IMR-90 (cell line): ENCODE measurements at regions not wholly inside any gene's neighbourhood (a gene's known extent, or its start where the extent isn't known, plus 50 kb on each side); places are given as distances from the start of the nearest gene placed in this dataset.

Source experiments
- BHLHE40 ChIP-seq: fragments of 150-350 bp; IDR thresholded peaks from 2 replicates; pipeline ENCODE4 v1.6.1; 2016; ENCODE audit warnings: mild to moderate bottlenecking, low read depth, low read length
- CEBPB ChIP-seq: IDR thresholded peaks from 2 replicates; pipeline ENCODE4 v1.6.1; 2012; ENCODE audit warnings: low read depth, low read length, improper control_type of control experiment
- CTCF ChIP-seq: conservative IDR thresholded peaks from 2 replicates; pipeline ENCODE4 v1.5.1; 2012; ENCODE audit warnings: mild to moderate bottlenecking, low read depth, low read length, improper control_type of control experiment
- ELK1 ChIP-seq: fragments of 150-350 bp; IDR thresholded peaks from 2 replicates; pipeline ENCODE4 v1.6.1; 2016; ENCODE audit warnings: low read depth, mild to moderate bottlenecking, low read length, moderate library complexity, borderline replicate concordance
- MXI1 ChIP-seq: IDR thresholded peaks from 2 replicates; pipeline ENCODE4 v1.6.1; 2012; ENCODE audit warnings: low read depth, mild to moderate bottlenecking, low read length, moderate library complexity, borderline replicate concordance
- POLR2A ChIP-seq: IDR thresholded peaks from 2 replicates; pipeline ENCODE4 v1.6.1; 2012; ENCODE audit warnings: mild to moderate bottlenecking, low read depth, low read length
- RAD21 ChIP-seq: IDR thresholded peaks from 2 replicates; pipeline ENCODE4 v1.6.1; 2012; ENCODE audit warnings: low read length, improper control_type of control experiment
- SMC3 ChIP-seq: fragments of 150-350 bp; IDR thresholded peaks from 2 replicates; pipeline ENCODE4 v1.6.1; 2016; ENCODE audit warnings: low read depth, mild to moderate bottlenecking, antibody characterized with exemption, low read length, moderate library complexity

- no peak for TF ChIP-seq RAD21
- no peak for TF ChIP-seq CTCF
- no peak for TF ChIP-seq POLR2A
- TF ChIP-seq MXI1 = no peak
- no peak for TF ChIP-seq BHLHE40
- TF ChIP-seq ELK1 = no peak
- no peak for TF ChIP-seq SMC3
- no peak for TF ChIP-seq CEBPB
These were observed 97.7 kb upstream of the IRF2BP2 start for GRCh38 chr1:234707641-234708040.
